ENCODE measurements at regions not wholly inside any gene's neighbourhood (a gene's known extent, or its start where the extent isn't known, plus 50 kb on each side); places are given as distances from the start of the nearest gene placed in this dataset.

DNA sequence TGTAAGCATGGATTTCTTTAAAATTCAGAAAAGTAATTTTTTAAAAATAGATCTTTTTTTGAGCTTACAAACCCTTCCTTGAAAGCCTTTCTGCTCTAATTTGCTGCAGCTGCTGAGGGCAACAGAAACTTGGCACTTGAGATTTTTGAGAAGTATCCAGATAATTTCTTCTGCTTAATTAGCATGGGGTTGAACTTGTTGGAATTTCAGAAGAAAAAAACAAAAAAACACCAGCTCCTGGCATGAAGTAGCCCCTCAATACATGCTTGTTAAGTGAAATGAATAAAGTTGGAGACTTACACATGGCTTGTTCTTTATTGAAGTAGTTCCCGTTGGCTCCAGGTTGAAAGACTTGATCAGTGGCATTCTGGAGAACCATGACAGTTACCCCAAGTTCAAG is 331.4 kb upstream of the RAG2 start:
- no peak for DNase-seq

DNA sequence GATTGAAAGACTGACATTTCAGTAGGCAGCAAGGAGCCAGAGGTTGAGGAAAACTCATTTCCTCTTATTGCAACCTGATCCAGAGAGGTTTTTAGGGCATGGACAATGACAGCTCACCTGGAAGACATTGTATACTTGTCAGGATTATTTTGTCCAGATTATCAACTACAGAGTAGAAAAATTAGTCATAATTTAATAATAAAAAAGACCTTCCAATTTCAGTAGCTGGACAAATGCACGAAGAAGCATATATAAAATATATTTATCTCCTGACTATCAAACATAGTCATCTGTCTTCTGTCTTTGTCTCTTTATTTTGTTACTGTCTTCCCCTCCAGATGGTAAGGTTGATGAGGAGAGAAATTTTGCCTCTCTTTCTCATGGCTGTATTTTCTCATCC is 330.6 kb upstream of the RAG2 start:
- no peak for DNase-seq

DNA sequence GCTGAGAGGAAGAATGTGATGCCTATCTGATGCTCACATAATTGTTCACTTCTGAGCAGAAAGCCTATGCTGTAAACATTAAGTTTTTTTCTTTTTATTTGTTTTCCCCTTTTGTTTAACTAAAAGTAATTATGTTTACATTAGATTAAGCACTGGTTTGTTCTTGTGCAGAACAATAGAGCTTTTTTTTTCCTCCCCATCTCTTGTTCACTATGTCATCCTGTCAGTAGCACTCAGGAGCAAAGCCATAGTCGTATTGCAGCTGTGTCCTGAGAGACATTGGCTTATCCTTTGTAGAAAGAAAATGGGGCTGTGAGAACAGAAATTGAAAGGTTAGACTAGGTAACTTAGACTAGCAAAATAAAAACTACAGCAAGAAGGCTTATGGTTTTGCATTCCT is 301.8 kb upstream of the RAG2 start:
- no peak for DNase-seq

DNA sequence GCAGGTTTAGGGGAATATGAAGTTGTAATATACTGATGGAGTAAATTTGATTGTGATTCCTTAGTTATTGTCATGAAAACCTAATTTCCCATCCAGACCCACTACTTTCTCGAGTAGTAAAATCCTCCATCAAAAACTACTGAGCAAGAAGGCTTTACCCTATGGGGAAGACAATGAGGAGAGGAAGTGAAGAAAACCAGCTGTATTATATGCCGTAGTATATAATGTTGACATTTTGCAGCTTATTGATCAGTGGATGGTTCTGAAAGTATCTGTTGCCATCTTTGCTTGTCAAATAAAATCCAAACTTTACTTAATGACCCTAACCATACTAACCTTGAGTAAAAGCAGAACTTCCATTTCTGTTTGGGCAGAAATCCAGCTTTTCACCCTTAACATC is 292.8 kb upstream of the RAG2 start:
- DNase-seq, result no peak

DNA sequence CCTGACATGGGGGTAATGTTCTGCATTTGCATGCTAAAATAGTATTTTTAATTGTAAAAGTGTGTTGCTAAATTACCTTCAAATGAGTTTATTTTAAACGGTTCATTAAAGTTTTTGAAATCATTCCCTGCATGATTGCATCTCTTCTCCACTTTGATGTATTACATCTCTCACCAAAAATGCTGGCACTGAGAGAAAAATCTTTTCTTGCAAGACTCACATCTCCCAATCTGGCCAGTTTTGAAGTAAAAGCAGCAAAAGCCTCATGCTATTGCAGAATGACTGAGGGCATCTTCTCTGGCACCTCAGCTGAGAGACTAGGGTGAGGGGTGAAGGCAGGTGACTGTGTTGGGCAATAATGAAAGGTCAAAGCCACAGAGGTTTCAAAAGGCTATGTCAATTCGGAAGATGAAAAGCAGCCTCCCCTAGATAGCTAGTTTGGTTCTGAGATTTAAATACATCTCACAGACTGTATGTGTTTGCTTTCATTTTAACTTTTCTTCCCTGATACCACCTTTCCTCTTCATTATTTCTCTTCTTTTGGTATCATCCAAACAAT is 292.2 kb upstream of the RAG2 start:
- DNase-seq, result no peak

DNA sequence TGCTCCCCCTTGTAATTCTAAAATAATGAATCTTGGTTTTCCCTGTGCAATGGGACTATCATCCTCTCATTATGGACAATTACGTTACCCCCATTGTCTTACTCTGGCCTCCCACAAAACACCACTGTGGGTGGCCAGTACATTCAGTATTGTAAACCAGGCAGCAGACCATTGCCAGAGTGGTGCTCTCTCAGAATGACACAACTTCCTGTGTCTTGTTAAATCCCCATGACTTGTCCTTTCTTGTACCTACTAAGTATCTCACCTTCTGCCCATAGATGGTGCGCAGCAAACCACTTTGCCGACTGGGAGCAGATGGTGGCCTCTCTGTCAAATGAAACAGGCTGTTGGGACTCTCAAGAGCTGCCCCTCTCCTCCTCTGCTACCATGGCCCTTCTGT is 287.1 kb upstream of the RAG2 start:
- no peak for DNase-seq

DNA sequence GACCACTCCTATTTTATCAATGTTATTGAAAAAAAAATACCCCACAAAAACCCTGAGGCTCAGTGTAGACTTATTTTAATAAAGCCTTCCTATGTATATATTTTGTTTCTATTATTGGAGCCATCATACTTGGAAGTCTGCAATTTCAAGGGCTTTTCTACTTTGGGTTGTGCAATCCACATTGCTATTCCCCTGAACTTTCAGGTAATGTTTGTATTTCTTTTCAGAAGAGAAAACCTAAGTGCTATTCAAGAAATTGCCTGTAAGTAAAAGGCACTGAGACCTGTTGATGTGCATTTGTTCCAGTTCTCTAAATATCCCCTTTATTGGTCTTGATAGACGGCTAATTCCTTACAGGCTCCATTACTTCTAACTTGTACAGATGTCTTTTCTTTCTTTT is 280.7 kb upstream of the RAG2 start:
- DNase-seq, result no peak

DNA sequence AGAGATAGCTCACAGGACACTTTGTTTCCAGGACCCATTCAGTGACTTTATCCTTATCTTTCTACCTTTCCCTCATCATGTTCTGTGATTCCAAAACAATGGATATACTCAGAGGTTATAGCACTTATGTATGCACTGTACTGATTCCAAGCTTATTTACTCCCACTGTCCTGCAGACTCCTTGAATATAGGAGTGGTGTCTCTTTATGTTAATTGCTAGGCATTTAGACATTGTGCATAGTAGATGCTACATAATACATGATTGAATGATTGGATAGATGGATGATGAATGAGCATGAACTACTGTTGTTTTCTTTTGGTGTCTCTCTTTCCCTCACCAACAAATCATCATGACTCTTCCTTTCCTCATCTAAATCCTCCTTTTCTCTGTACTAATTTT is 279.1 kb upstream of the RAG2 start:
- no peak for DNase-seq

DNA sequence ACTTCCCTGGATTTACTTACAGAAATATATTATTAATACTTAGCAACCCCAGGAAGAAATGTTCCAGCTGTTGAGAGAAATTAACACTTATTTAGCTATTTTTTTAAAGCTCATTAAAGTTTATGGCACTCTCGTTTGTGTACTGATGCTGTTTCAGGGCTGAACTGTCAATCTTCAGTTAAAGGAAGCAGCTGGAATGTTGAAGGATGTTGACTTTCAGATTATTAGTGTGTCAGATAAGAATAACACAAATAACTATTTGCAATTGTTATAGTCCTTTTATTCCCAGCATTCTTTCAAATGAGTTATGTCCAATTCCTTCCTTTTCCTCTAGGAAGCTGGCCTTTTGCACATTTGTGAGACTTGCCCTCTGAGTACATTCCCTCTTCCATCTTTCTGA is 278.2 kb upstream of the RAG2 start:
- DNase-seq, result no peak

DNA sequence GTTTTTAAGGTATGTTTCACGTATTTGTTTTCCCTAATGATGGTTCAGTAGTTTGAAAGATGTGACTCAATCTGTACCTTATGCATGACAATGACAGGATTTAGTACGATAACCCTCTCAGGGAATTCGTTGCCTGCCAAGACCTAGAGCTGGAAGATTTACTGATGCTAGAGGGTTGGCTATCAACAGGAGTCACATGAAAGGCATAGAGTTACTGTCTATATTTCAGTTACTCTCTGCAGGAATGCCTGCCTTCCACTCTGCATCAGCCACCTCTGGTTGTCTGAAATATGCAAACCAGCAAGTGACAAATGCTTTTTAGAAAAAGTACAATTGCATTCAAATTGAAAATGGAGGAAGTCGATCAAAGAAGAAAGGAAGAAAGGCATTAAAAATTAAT is 276.3 kb upstream of the RAG2 start:
- DNase-seq, result no peak

DNA sequence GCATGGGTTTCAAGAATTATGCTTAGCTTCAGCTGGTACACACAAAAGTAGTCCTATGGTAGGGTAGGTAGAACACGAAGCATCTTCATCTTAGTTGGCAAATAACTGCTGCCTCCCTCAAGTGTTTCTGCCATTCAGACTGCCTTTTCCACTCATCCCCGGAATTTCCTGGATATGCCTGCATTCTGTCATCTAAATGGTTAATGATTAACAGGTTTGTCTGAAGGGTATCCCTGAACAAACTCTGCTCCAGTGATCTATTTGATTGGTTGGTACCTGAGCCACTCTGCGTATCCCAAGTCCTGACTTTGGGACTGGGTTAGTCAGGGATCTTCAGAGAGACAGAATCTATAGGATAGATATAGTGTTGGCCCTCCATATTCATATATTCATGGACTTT is 272.3 kb upstream of the RAG2 start:
- DNase-seq, result no peak

DNA sequence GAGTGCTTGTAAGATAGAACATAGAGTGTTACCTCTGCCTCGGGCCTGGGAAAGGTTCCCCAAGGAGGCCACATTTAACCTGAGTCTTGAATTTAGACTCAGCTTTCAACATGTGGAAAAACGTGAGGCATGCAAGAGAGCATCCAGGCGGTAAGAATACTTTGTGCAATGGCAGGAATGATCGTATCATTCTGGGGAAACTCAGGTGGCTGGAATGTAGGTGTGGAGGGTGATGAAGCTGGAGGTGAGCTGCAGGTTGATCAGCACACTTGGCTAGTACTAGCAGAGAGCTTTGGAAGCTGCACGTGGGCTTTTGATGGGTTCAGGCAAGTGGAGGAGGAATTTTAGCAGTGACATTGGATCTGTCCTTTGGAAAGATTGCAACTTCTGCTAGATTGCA is 270.3 kb upstream of the RAG2 start:
- DNase-seq, result no peak

DNA sequence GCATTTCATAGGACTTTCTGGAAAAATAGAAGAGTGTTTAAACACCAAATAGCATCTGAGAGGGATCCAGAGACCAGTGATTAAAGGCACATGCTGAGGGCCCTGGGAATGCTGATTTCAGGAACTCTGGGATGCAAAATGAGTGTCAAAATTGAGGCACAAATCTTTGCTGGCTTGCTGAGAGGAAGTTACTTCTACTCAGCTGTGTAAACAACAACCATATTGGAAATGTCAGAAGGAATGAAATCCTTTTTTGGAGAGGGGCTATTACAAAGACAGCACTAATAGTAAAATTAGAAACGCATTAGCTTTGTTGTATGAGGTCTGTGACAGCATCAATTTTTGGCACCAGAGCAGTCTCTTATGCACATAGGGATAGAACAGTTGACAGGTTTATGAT is 267.8 kb upstream of the RAG2 start:
- no peak for DNase-seq

DNA sequence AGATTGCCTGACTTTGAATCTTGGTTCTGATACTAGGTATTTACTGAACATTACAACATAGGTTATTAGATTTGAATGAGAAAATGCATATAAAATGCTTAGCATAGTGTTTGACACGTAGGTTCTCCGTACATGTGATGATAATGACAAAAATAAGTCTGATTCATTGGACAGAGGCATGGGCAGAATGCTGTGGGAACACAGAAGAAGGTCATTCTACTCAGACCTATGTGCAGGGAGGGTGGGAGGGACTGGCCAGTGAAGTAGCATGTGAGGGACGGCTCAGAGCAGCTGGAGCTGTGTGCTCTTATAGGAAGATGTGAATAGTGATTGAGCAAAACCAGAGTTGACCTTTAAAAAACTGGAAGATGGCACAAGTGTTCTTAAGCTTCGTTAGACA is 256.8 kb upstream of the RAG2 start:
- DNase-seq, result no peak

DNA sequence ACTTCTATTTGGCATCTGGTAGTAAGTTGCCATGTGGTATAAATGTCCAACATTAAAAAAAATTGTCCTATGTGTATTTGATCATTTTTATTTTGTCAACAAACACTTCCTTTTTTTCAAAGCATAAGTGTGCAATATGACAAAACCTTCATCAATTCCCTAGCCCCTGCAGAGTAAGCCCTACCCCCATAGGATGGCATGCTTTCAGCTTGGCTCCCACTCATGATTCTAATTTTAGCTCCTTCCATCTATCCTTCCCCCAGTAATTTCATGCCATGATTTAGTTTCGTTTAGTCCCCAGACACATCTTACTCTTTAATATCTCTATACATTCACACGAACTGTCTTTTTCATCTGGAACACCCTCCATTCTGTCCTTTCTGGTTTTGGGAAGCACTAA is 250.6 kb upstream of the RAG2 start:
- no peak for DNase-seq

DNA sequence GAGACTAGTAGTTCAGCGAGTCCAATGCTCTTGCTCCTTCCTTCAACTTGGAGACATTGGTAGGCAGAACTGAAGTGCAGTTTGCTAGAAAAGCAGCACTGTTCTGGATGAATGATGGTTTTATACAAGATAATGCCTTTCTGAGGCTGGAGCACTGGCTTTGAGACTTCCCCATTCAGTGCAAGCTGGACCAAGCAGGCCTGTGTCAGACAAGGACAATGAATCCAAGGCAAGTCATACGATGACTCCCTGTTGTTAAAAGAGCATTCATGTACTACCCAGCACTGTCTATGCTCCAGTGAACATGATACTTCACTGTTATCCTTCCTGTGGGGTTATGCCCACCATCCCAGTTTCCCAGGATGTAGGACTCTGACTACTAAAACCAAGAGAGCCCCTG is 242.3 kb upstream of the RAG2 start:
- DNase-seq, result no peak

DNA sequence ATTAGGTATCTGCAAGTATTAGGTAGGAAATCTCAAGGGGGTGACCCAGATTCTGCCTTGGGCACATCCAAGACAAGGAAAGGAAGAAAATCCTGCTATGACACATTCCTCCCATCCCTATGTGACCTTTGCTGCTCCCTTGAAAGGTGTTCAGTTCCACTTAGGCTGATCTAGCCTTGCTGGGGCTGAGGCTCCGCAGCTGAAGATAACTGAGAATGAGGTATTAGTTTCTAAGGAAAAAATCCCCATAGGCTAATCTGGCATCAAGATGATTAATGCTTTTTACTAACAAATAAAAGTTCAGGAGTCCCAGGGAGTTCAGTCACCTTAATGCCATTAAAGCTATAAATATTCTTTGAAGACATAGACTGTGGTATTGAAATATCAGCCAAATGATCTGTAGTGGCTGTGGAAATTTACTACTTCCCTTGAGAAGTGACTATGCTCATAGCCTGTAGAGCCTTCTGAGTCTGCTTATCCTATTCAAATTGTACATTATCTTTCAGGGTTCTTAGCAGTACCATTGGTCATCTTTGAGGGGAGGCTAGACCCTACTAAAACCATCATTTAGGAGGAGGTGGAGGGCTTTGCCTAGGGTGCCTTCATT is 239.9 kb upstream of the RAG2 start:
- no peak for DNase-seq

DNA sequence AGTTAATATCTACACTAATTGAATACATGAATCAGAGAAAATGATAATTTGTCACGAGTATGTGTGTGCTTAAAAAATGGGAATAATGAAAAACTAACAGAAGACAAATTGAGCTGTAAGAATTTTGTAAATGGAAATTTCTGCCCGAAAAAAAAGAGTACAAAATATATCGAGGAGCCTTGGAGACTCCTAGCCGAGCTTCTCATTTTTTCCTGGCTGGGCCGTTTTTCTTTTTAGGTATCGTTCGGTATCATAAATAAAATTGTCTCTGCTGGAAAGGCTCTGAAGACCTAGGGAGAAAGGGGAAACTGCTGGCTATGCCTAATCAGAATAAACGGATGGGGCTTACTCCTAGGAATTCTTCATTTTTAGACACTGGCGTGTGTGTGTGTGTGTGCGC is 227.2 kb upstream of the RAG2 start:
- no peak for DNase-seq

DNA sequence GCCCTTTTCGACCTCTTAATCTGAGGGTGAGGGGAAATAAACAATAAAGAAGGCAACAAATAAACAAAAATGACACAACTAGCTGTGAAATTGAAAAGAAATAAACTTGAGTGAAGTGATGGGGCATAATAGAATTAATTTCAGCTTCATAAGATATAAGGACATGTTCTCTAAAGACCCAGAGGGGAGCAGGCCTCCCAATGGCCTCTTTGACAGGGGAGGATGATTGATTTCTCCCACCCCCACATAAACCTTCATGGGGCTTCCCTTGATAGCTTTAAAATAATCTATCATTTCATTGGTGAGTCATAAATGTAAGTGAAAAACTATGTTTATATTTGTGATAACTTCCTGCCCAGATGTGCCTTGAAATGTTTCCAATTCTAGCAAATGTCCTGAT is 226.3 kb upstream of the RAG2 start:
- no peak for DNase-seq

DNA sequence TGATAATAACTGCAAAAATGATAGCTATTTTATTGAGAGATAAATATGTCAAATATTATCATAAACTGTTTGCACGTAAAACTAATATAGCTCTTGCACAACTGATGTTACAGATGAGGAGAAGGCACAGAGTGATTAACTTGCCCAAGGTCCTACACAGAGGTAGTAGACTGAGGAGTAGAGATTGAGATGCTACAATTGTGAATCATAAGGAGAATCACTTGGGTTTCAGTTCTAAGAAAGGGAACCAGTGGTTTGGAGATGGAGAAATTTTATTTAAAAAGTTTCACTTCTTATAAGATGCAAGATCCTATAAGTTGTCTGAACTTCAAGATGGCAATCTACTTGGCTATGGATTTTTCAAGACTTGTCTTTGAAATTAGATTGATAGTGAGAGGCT is 224.8 kb upstream of the RAG2 start:
- DNase-seq, result no peak

DNA sequence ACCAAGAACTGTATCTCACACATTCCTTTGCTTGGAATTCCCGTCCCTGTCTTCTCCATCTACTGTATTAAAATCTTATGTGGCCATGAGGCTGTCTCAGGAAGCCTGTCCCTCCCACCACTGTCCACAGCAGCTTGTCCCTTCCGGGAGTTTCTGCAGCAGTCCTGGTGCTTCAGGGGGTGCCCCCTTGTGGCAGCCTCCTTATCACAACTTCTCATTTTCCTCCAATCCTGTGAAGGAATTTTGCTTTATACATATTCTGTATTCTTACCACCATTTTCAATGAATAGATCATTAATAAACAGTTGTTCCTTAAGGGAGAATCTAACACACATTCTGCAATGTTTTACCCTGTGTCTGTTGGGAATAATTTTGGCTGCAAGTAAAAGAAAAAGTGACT is 220.4 kb upstream of the RAG2 start:
- DNase-seq, result no peak

DNA sequence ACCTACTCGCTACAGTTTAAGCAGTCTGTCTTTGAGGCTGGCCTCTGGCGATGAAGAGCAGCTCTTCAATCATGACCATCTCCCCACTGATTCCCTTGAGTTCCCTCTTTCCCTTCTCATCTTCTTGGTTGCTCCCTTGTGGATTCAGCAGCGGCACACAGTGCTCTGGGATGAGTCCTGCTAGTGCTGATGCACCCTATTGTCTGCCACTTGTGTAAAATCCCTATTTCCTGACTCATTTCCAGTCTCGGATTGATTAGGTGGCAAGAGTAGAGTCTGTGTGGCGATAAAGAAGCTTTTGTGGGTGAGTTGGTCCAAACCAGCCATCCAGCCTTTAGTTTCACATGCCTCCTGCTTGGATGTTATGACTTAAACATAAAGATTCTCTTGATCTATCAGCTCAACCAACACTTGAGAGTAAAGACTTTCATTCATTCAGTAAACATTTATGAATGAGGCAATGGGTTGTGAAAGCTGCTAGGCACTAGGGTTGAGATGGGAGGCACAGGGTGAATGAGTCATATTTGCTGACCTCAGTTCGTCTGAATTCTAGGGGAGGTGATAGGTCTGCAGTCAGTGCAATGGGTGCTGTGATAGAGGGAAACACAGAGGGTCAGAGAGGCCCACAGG is 219.4 kb upstream of the RAG2 start:
- DNase-seq, result no peak

DNA sequence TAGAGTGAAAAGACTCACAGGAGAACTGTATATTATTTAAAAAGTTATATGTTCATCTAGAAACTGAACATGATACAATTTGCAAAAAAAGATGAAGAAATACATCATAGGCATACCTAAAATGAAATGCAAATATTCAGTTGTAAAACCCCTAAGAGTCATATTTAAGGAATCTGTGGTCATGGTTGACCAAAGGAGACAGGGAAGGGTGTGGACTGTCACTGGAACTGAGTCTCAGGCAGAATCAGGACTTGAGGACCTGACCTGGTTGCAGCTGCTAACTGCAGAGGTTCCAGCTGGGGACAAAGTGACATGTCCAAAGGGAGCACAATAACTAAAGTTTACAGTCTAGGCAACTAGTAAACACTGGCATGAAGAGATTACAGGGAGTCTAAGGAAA is 211.3 kb upstream of the RAG2 start:
- DNase-seq, result no peak

DNA sequence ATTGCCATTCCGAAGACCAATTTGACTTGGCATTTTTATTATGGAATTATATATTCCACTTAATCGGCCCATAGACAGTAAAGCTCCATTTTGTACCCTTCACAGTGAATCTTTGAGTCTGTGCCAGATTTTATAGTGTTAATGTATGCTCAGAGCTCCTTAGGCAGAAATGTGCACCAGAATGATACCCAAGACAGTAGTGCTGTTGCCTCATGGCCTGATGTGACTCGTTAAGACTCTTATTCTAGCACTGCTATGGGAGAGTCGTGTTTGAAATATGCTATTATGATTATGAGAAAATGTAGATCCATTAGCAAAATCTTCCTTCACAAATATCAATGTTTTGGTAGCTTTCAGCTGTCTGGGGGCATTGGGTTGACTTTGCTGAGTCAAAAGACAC is 209.8 kb upstream of the RAG2 start:
- no peak for DNase-seq

DNA sequence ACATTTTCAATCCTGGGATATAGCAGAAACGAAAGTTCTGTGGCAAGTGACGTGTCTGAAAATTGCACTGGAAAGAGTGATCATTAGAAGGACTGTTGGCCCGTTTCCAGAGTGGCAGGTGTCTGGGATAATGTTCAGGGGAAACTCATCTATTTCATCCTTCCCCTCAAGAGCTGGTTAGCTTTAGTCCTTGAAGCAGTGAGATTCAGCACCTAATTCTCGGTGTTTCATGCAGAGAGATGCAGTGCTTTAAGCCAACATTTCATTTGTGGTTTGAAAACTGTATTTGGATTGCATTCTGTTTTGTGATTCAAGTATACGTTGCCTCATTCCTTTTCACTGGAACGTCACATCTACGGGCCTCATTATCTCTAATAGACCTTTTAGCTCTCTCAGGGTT is 205.0 kb upstream of the RAG2 start:
- no peak for DNase-seq
